SK-N-SH (cell line): ENCODE measurements at regions not wholly inside any gene's neighbourhood (a gene's known extent, or its start where the extent isn't known, plus 50 kb on each side); places are given as distances from the start of the nearest gene placed in this dataset.
"Not testable (repeated sequence)": the region's sequence is repeated elsewhere in the genome, so short reads cannot be mapped to it uniquely, and the experiment has no call there.

Source experiments
- CTCF ChIA-PET: fragments of 300-600, 350-600 bp; formaldehyde crosslinking; extraction: SDS; loops from one replicate; lab custom pipeline; 2021; lab: Yijun Ruan, JAX
- POLR2A ChIA-PET: fragments of 350-600 bp; sonication (Branson Sonifier 250); formaldehyde crosslinking; extraction: SDS; loops from one replicate; lab custom pipeline; 2020; ENCODE audit warnings: antibody characterized with exemption, inconsistent platforms; lab: Yijun Ruan, JAX
- DNase-seq: peaks from one replicate; pipeline ENCODE4 v3.0.0; 2012
- H2AFZ ChIP-seq: fragments of 200-600 bp; sonication (generic); 2 replicates; pipeline ENCODE4 v1.8.1; 2016; ENCODE audit warnings: antibody characterized with exemption, mild to moderate bottlenecking, low read depth
- H3F3A ChIP-seq: fragments of 200-600 bp; sonication (generic); replicated peaks from 2 replicates; pipeline ENCODE3; 2016; ENCODE audit warnings: antibody characterized with exemption, mild to moderate bottlenecking; ENCODE audit not compliant: insufficient read depth
- H3K27ac ChIP-seq, 2 experiments: fragments of 200-500 bp in 1 of 2; fragments of 200-600 bp in 1 of 2; sonication (Bioruptor generic) in 1 of 2; sonication (generic), shearing (Covaris generic) in 1 of 2; 2 replicates each; pipeline versions ENCODE4 v1.5.1 to v1.6.1; 2014 to 2016; ENCODE audit warnings: low read depth in 2 of 2, inconsistent platforms in 1 of 2, low read length in 1 of 2, mild to moderate bottlenecking in 1 of 2, mixed read lengths in 1 of 2
- H3K27me3 ChIP-seq: fragments of 200-600 bp; sonication (generic), shearing (Covaris generic); 2 replicates; pipeline ENCODE4 v1.6.1; 2016; ENCODE audit warnings: mixed run types; ENCODE audit not compliant: insufficient read depth
- H3K36me3 ChIP-seq, 2 experiments: fragments of 200-500 bp in 1 of 2; fragments of 200-600 bp in 1 of 2; sonication (Bioruptor generic) in 1 of 2; sonication (generic) in 1 of 2; replicated peaks in 1 of 2; 2 replicates each; pipeline versions ENCODE3 to v1.5.1; 2014 to 2016; ENCODE audit warnings: low read length in 1 of 2, mild to moderate bottlenecking in 1 of 2; ENCODE audit not compliant: insufficient read depth in 2 of 2, control insufficient read depth in 1 of 2
- H3K4me1 ChIP-seq, 2 experiments: fragments of 200-500 bp in 1 of 2; fragments of 200-600 bp in 1 of 2; sonication (Bioruptor generic) in 1 of 2; sonication (generic), shearing (Covaris generic) in 1 of 2; 2 replicates each; pipeline versions ENCODE4 v1.5.1 to v1.6.1; 2014 to 2016; ENCODE audit warnings: low read depth in 1 of 2, low read length in 1 of 2, mixed run types in 1 of 2; ENCODE audit not compliant: insufficient read depth in 2 of 2, control insufficient read depth in 1 of 2
- H3K4me2 ChIP-seq: fragments of 200-600 bp; sonication (generic), shearing (Covaris generic); 2 replicates; pipeline ENCODE4 v1.6.1; 2017; ENCODE audit warnings: mixed run types
- H3K4me3 ChIP-seq, 2 experiments: fragments of 200-500 bp in 1 of 2; fragments of 200-600 bp in 1 of 2; sonication (Bioruptor generic) in 1 of 2; sonication (generic), shearing (Covaris generic) in 1 of 2; 2 replicates each; pipeline versions ENCODE4 v1.5.1 to v1.8.1; 2014 to 2016; ENCODE audit warnings: low read depth in 2 of 2, inconsistent platforms in 1 of 2, low read length in 1 of 2, mild to moderate bottlenecking in 1 of 2, mixed read lengths in 1 of 2, moderate library complexity in 1 of 2
- H3K79me2 ChIP-seq: fragments of 200-600 bp; sonication (generic); 2 replicates; pipeline ENCODE4 v1.8.1; 2017; ENCODE audit warnings: mild to moderate bottlenecking; ENCODE audit not compliant: insufficient read depth
- H3K9ac ChIP-seq: fragments of 200-600 bp; sonication (generic); 2 replicates; pipeline ENCODE4 v1.6.1; 2017; ENCODE audit warnings: mixed run types
- H3K9me2 ChIP-seq: fragments of 200-600 bp; sonication (generic); 2 replicates; pipeline ENCODE4 v1.6.1; 2017; ENCODE audit warnings: mixed run types
- H3K9me3 ChIP-seq: fragments of 200-600 bp; sonication (generic); 2 replicates; pipeline ENCODE4 v1.6.1; 2017; ENCODE audit warnings: mixed run types, mild to moderate bottlenecking, moderate library complexity
- H4K20me1 ChIP-seq: fragments of 200-600 bp; sonication (generic); 2 replicates; pipeline ENCODE4 v1.6.1; 2017; ENCODE audit warnings: mild to moderate bottlenecking, mixed run types; ENCODE audit not compliant: insufficient read depth
- CHD2 ChIP-seq: fragments of 150-350 bp; IDR thresholded peaks from 2 replicates; pipeline ENCODE4 v1.6.1; 2018; ENCODE audit warnings: low read length; ENCODE audit not compliant: partially characterized antibody
- CTCF ChIP-seq: fragments of 200-600 bp; sonication (generic); IDR thresholded peaks from 2 replicates; pipeline ENCODE4 v1.6.1; 2017; ENCODE audit warnings: antibody characterized with exemption, mild to moderate bottlenecking, moderate library complexity
- ELF1 ChIP-seq: IDR thresholded peaks from 2 replicates; pipeline ENCODE4 v1.4.0; 2012
- EZH2phosphoT487 ChIP-seq: fragments of 200-600 bp; sonication (generic); IDR thresholded peaks from 2 replicates; pipeline ENCODE4 v1.6.1; 2017; ENCODE audit warnings: low read depth, mixed run types, mild to moderate bottlenecking, antibody characterized with exemption, moderate library complexity, borderline replicate concordance
- FOSL2 ChIP-seq: IDR thresholded peaks from 2 replicates; pipeline ENCODE4 v1.4.0; 2012; ENCODE audit warnings: low read depth, mild to moderate bottlenecking, moderate library complexity, borderline replicate concordance
- FOXJ3 ChIP-seq: sonication (generic); formaldehyde crosslinking; IDR thresholded peaks from 2 replicates; pipeline ENCODE4 v1.5.1; 2020; ENCODE audit warnings: mild to moderate bottlenecking, missing genetic modification reagents
- GABPA ChIP-seq: IDR thresholded peaks from 2 replicates; pipeline ENCODE4 v1.4.0; 2012; ENCODE audit warnings: low read depth, mild to moderate bottlenecking
- JUND ChIP-seq: IDR thresholded peaks from 2 replicates; pipeline ENCODE4 v1.4.0; 2012
- MXI1 ChIP-seq: IDR thresholded peaks from 2 replicates; pipeline ENCODE4 v1.6.1; 2012; ENCODE audit warnings: mild to moderate bottlenecking, low read depth, low read length, improper control_type of control experiment
- NRF1 ChIP-seq: IDR thresholded peaks from 2 replicates; pipeline ENCODE4 v1.6.1; 2012; ENCODE audit warnings: low read depth, mild to moderate bottlenecking, low read length
- POLR2AphosphoS5 ChIP-seq: IDR thresholded peaks from 2 replicates; pipeline ENCODE4 v1.6.1; 2012; ENCODE audit warnings: low read depth, low read length
- RAD21 ChIP-seq: IDR thresholded peaks from 2 replicates; pipeline ENCODE4 v1.6.1; 2012; ENCODE audit warnings: mild to moderate bottlenecking, low read length
- RCOR1 ChIP-seq: fragments of 150-350 bp; IDR thresholded peaks from 2 replicates; pipeline ENCODE4 v1.6.1; 2017; ENCODE audit warnings: antibody characterized with exemption, low read length
- REST ChIP-seq: IDR thresholded peaks from 2 replicates; pipeline ENCODE4 v1.6.1; 2012; ENCODE audit warnings: mild to moderate bottlenecking, low read depth, low read length, moderate library complexity
- RFX5 ChIP-seq: IDR thresholded peaks from 2 replicates; pipeline ENCODE4 v1.6.1; 2012; ENCODE audit warnings: mild to moderate bottlenecking, improper control_type of control experiment, low read length
- RXRA ChIP-seq: IDR thresholded peaks from 2 replicates; pipeline ENCODE4 v1.4.0; 2012; ENCODE audit warnings: low read depth, mild to moderate bottlenecking, borderline replicate concordance
- TEAD4 ChIP-seq: IDR thresholded peaks from 2 replicates; pipeline ENCODE4 v1.4.0; 2012; ENCODE audit warnings: mild to moderate bottlenecking, borderline replicate concordance; ENCODE audit not compliant: insufficient read depth
- USF1 ChIP-seq: IDR thresholded peaks from 2 replicates; pipeline ENCODE4 v1.4.0; 2012; ENCODE audit warnings: low read depth, borderline replicate concordance
- WGBS: methylation state at CpG from one replicate; pipeline ENCODE4 v1.1.6; 2017; ENCODE audit warnings: low lambda C conversion rate; 5-methylcytosine and 5-hydroxymethylcytosine counted together

GRCh38 chr17:5922476-5922875, 147.7 kb upstream of the WSCD1 start:
- ChIA-PET POLR2A (no interaction called here), CTCF (no interaction called here)
- Histone ChIP-seq H3K27me3 (peaks cover 5% of the 10 kb centered on the region; the same call in 1 of the 2 replicates), H3K79me2 (no peaks in the 10 kb centered on the region), H3K9ac (no peak overlapping the region), H3K9me3 (no peaks in the 10 kb centered on the region), H3K9me2 (no peaks in the 10 kb centered on the region), H3K36me3 (no peaks in the 10 kb centered on the region), H4K20me1 (no peaks in the 10 kb centered on the region), H3F3A (no peaks in the 10 kb centered on the region), H3K4me1 (no peaks in the 10 kb centered on the region), H3K4me2 (no peak overlapping the region), H3K4me3 (no peak overlapping the region), H2AFZ (no peak overlapping the region), H3K27ac (no peak overlapping the region)
- WGBS: 60% methylated on average over 6 of the region's 10 CpGs
- no peak for DNase-seq
- TF ChIP-seq POLR2AphosphoS5: no peak
- TF ChIP-seq RAD21: no peak
- no peak for TF ChIP-seq CTCF
- TF ChIP-seq RXRA: no peak
- no peak for TF ChIP-seq TEAD4
- TF ChIP-seq EZH2phosphoT487: no peak

- CTCF ChIA-PET: no interaction called here
- Histone ChIP-seq H4K20me1 (no peaks in the 10 kb centered on the region), H3F3A (no peaks in the 10 kb centered on the region), H2AFZ (no peak overlapping the region), H3K4me1 (no peaks in the 10 kb centered on the region), H3K27me3 (no peaks in the 10 kb centered on the region), H3K27ac (no peak overlapping the region), H3K9me3 (no peaks in the 10 kb centered on the region), H3K9me2 (no peaks in the 10 kb centered on the region), H3K4me2 (no peak overlapping the region), H3K79me2 (no peaks in the 10 kb centered on the region), H3K36me3 (no peaks in the 10 kb centered on the region), H3K9ac (no peak overlapping the region), H3K4me3 (no peak overlapping the region)
- DNase-seq: no peak
- POLR2A ChIA-PET: no interaction called here
- 38% methylated on average over 10 of the region's 10 CpGs for WGBS
- TF ChIP-seq RFX5 (no peak), REST (no peak), CHD2 (no peak), JUND (no peak), USF1 (no peak), GABPA (no peak), ELF1 (no peak), MXI1 (no peak), RCOR1 (no peak), FOSL2 (no peak), EZH2phosphoT487 (no peak), RXRA (no peak), NRF1 (no peak), FOXJ3 (no peak)
- TF ChIP-seq, all 33 proteins: peak for 0
Measured at GRCh38 chr17:5929721-5930120, 140.5 kb upstream of the WSCD1 start.

GRCh38 chr17:5930555-5930954, 139.6 kb upstream of the WSCD1 start:
- H3K27ac ChIP-seq: not testable (repeated sequence)

More at GRCh38 chr17:5930555-5930954, 139.6 kb upstream of the WSCD1 start:
- H3K9me3 ChIP-seq, H3K79me2 ChIP-seq, H3K4me3 ChIP-seq, DNase-seq, H3K4me2 ChIP-seq, H3K9ac ChIP-seq, H2AFZ ChIP-seq, H3K27me3 ChIP-seq, H4K20me1 ChIP-seq, POLR2A ChIA-PET, H3K9me2 ChIP-seq, CTCF ChIA-PET, H3K4me1 ChIP-seq, H3K36me3 ChIP-seq, H3F3A ChIP-seq: not testable (repeated sequence)
- WGBS: 4% methylated on average over 1 of the region's 1 CpG
